Adrenal gland (tissue), 9 donors: ENCODE measurements at regions not wholly inside any gene's neighbourhood (a gene's known extent, or its start where the extent isn't known, plus 50 kb on each side); places are given as distances from the start of the nearest gene placed in this dataset.

Experiments used
- DNase-seq, 7 donors: peaks; one replicate each; pipeline ENCODE4 v3.0.0-alpha.2; 2019 to 2020
- H3K27ac ChIP-seq, 5 donors: fragments of 200-600 bp; sonication (generic) in 4 of 5; 1 replicate in 3 of 5; 2 replicates in 2 of 5; pipeline versions ENCODE4 v1.5.1 to v1.8.0; 2016 to 2020; ENCODE audit warnings: mild to moderate bottlenecking in 1 of 5
- H3K27me3 ChIP-seq: fragments of 200-600 bp; 2 replicates; pipeline ENCODE4 v1.8.0; 2021
- H3K36me3 ChIP-seq, 2 donors: fragments of 200-600 bp; replicated peaks in 1 of 2; 1 replicate in 1 of 2; 2 replicates in 1 of 2; pipeline versions ENCODE4 v1.5.1 to v1.8.0; 2018 to 2022
- H3K4me1 ChIP-seq, 2 donors: fragments of 200-600 bp; replicated peaks in 1 of 2; 1 replicate in 1 of 2; 2 replicates in 1 of 2; pipeline versions ENCODE4 v1.5.1 to v1.8.0; 2018 to 2021
- H3K4me3 ChIP-seq, 4 donors: fragments of 200-600 bp; sonication (generic) in 3 of 4; one replicate each; pipeline ENCODE4 v1.5.1; 2016 to 2018
- H3K9me3 ChIP-seq, 3 donors: fragments of 200-600 bp; sonication (generic) in 1 of 3; replicated peaks in 1 of 3; 1 replicate in 2 of 3; 2 replicates in 1 of 3; pipeline versions ENCODE4 v1.5.1 to v1.8.0; 2016 to 2021
- CTCF ChIP-seq, 6 experiments: fragments of 450-650 bp in 4 of 6; fragments of 200-600 bp in 2 of 6; sonication (generic) in 1 of 6; IDR thresholded peaks; 1 replicate in 5 of 6; 2 replicates in 1 of 6; pipeline versions ENCODE4 v1.5.1 to v1.8.0; 2016 to 2021; ENCODE audit warnings: antibody characterized with exemption in 6 of 6, mild to moderate bottlenecking in 2 of 6, moderate library complexity in 1 of 6
- POLR2A ChIP-seq, 2 donors: fragments of 450-650 bp; IDR thresholded peaks; one replicate each; pipeline ENCODE4 v1.6.1; 2017; ENCODE audit warnings: antibody characterized with exemption in 2 of 2, mild to moderate bottlenecking in 2 of 2, moderate library complexity in 1 of 2
- WGBS, 4 donors: extraction: QIAGEN DNeasy Blood & Tissue Kit in 2 of 4; methylation state at CpG; one replicate each; pipeline versions ENCODE4 v1.1.5 to v1.1.7; 2013 to 2017; 5-methylcytosine and 5-hydroxymethylcytosine counted together
- intact Hi-C, 2 donors: fragments of 100-400 bp; cut with DNase I; formaldehyde crosslinking; loops; one replicate each; pipeline versions ENCODE4 v1.14.1 to v1.15.0; 2022 to 2023
- donor health status: healthy with polysubstance abuse.
- donor health status: Bipolar disorder and iron deficiency.
- donor health status: DM: yes; HTN: yes; CAD: no.
- donor health status: DM: no; HTN: no; CAD: no.
- donor health status: DM: no; HTN: no; CAD: no.

- DNase-seq = no peak
- Histone ChIP-seq H3K4me1 (no peaks in the 10 kb centered on the region), H3K9me3 (no peaks in the 10 kb centered on the region), H3K27ac (no peak overlapping the region), H3K36me3 (no peaks in the 10 kb centered on the region), H3K4me3 (no peak overlapping the region), H3K27me3 (no peaks in the 10 kb centered on the region)
- TF ChIP-seq CTCF (IDR thresholded peaks at IDR 0.05) (no peak), POLR2A (IDR thresholded peaks at IDR 0.05) (no peak)
- intact Hi-C loops = no loop called here
- 58 to 78% (median 71%) methylated on average over 2 of the region's 2 CpGs for WGBS, 4 donors
Measured at GRCh38 chr13:69649063-69649392, 458.6 kb upstream of the ATXN8OS start.

DNA sequence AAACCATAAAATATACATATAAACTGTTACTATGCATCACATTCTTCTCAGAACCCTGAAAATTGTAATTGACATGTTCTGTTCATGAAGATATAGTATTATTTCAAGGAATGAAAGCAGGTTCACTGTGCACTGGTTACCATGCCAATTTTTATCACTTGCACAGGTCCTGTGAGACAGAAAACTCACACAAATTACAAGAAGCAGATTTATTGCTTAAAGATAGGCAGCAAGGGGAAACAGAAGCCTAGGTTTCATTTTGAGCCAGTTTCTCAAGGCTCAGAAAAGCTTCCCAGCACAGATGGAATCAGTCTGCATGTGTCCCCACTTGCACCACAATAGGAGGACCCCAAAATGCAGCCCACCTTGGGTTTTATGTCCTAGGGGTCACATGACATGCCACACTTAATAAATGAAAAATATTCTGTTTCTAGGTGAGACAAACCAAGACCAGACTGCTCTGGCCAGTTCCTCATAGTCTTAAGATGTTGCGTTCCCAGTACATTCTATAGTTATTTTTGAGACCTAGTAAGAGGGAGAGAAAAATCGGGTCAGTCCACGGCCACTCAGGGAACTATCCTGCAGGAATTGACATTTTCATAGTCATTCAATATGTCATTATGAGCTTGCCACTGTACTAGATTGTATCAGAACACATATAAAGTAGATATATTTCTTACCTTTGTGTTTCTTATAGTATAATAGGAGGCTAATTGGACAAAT, 459.1 kb upstream of the ATXN8OS start:
- no peak overlapping the region for H3K27ac ChIP-seq
- no peak for TF ChIP-seq POLR2A (IDR thresholded peaks at IDR 0.05)
- no peak for TF ChIP-seq CTCF (IDR thresholded peaks at IDR 0.05)
- H3K4me3 ChIP-seq = no peak overlapping the region
- no peaks in the 10 kb centered on the region for H3K4me1 ChIP-seq
- no peak for DNase-seq
- intact Hi-C loops = no loop called here
- 69 to 83% (median 79%) methylated on average over 3 of the region's 3 CpGs for WGBS, 4 donors
- H3K27me3 ChIP-seq = no peaks in the 10 kb centered on the region
- no peaks in the 10 kb centered on the region for H3K36me3 ChIP-seq
- H3K9me3 ChIP-seq = no peaks in the 10 kb centered on the region

DNA sequence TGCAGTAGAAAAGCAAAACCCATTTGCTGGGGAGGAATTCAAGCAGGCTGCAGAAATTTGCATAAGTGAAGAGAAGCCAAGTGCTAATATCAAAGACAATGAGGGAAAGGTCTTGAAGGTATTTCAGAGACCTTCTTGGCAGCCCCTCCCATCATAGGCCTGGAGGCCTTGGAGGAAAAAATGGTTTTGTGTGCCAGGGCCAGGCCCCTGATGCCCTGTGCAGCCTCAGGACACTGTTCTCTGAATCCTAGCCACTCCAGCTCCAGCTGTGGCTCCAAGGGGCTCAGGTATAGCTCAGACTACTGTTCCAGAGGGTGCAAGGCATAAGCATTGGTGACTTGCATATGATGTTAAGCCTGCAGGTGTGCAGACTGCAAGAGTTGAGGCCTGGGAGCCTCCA, 463.2 kb upstream of the ATXN8OS start:
- no peak for DNase-seq
- intact Hi-C loops = no loop called here
- Histone ChIP-seq H3K4me1 (no peaks in the 10 kb centered on the region), H3K27ac (no peak overlapping the region), H3K9me3 (no peaks in the 10 kb centered on the region), H3K36me3 (no peaks in the 10 kb centered on the region), H3K4me3 (no peak overlapping the region), H3K27me3 (no peaks in the 10 kb centered on the region)
- TF ChIP-seq CTCF (IDR thresholded peaks at IDR 0.05) (no peak), POLR2A (IDR thresholded peaks at IDR 0.05) (no peak)

DNA sequence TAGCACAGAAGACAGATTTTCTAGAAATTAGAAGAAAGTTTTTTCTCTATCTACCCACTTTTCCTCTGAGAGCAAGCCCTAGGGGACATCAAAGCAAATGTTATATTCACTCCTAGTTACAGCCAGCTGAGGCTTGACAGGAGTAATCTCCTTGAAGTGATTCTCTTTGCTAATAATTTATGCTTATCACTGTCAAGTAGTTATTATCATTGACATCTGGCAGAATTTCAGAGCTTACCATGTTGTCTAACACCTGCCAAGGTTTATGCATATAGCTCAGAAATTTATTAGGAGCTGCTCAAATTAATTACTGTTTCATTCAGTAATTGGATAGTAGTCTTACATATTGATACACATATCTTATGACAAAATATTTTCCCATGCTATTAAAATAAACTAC, 465.9 kb upstream of the ATXN8OS start:
- H3K36me3 ChIP-seq = no peaks in the 10 kb centered on the region
- H3K4me3 ChIP-seq = no peak overlapping the region
- H3K27ac ChIP-seq = no peak overlapping the region
- TF ChIP-seq POLR2A (IDR thresholded peaks at IDR 0.05) (no peak), CTCF (IDR thresholded peaks at IDR 0.05) (no peak)
- H3K4me1 ChIP-seq = no peaks in the 10 kb centered on the region
- no peaks in the 10 kb centered on the region for H3K27me3 ChIP-seq
- DNase-seq = no peak
- intact Hi-C loops = no loop called here
- no peaks in the 10 kb centered on the region for H3K9me3 ChIP-seq
